AG04450 (cell line): ENCODE measurements at regions not wholly inside any gene's neighbourhood (a gene's known extent, or its start where the extent isn't known, plus 50 kb on each side); places are given as distances from the start of the nearest gene placed in this dataset.

Experiments used
- CTCF ChIA-PET: fragments of 300-600, 350-600 bp; formaldehyde crosslinking; extraction: SDS; loops from one replicate; lab custom pipeline; 2022; ENCODE audit warnings: antibody characterized with exemption, inconsistent platforms; lab: Charles Lee
- POLR2A ChIA-PET: fragments of 350-600 bp; formaldehyde crosslinking; extraction: SDS; loops from one replicate; lab custom pipeline; 2021; ENCODE audit warnings: antibody characterized with exemption, inconsistent platforms; lab: Yijun Ruan, JAX
- DNase-seq: peaks from one replicate; pipeline ENCODE4 v3.0.0-alpha.2; 2011; ENCODE audit warnings: low read depth, low spot score
- H3K27ac ChIP-seq: one replicate; pipeline ENCODE4 v1.5.1; 2012; ENCODE audit warnings: low read depth, low read length, control low read depth
- H3K27me3 ChIP-seq: one replicate; pipeline ENCODE4 v1.6.0; 2012; ENCODE audit warnings: low read length; ENCODE audit not compliant: control insufficient read depth, insufficient read depth
- H3K4me3 ChIP-seq: 2 replicates; pipeline ENCODE4 v1.5.1; 2011; ENCODE audit warnings: mild to moderate bottlenecking, low read depth, low read length, control low read depth
- H3K9me3 ChIP-seq: 2 replicates; pipeline ENCODE4 v1.5.1; 2012; ENCODE audit warnings: low read length; ENCODE audit not compliant: control insufficient read depth, insufficient read depth
- CTCF ChIP-seq: IDR thresholded peaks from 2 replicates; pipeline ENCODE4 v1.5.1; 2011; ENCODE audit warnings: low read depth, low read length, control low read depth, inconsistent platforms

- no peak for DNase-seq
- Histone ChIP-seq H3K4me3 (no peak overlapping the region), H3K9me3 (no peaks in the 10 kb centered on the region), H3K27me3 (no peaks in the 10 kb centered on the region), H3K27ac (no peak overlapping the region)
- TF ChIP-seq CTCF: no peak
- CTCF ChIA-PET: no interaction called here
- POLR2A ChIA-PET: no interaction called here
These were observed 358.1 kb upstream of the CRIM1 start for GRCh38 chr2:35997488-35997887.

GRCh38 chr2:35989503-35989902 is 366.1 kb upstream of the CRIM1 start:
- Histone ChIP-seq H3K4me3 (no peak overlapping the region), H3K27me3 (no peaks in the 10 kb centered on the region), H3K27ac (no peak overlapping the region), H3K9me3 (no peaks in the 10 kb centered on the region)
- no peak for TF ChIP-seq CTCF
- POLR2A ChIA-PET: no interaction called here
- CTCF ChIA-PET: interaction anchor here (1.2 kb wide), 1 partner anchor 675 kb away, joined by 3 read pairs; no protein-coding TSS in a partner anchor
- DNase-seq: no peak

GRCh38 chr2:35989040-35989439 is 366.5 kb upstream of the CRIM1 start:
- TF ChIP-seq CTCF: no peak
- Histone ChIP-seq H3K27ac (no peak overlapping the region), H3K9me3 (no peaks in the 10 kb centered on the region), H3K27me3 (no peaks in the 10 kb centered on the region), H3K4me3 (no peak overlapping the region)
- no peak for DNase-seq
- POLR2A ChIA-PET: no interaction called here
- CTCF ChIA-PET: no interaction called here

- H3K27me3 ChIP-seq: no peaks in the 10 kb centered on the region
- no peaks in the 10 kb centered on the region for H3K9me3 ChIP-seq
- no peak overlapping the region for H3K4me3 ChIP-seq
- ChIA-PET POLR2A (no interaction called here), CTCF (no interaction called here)
- TF ChIP-seq CTCF: no peak
- no peak overlapping the region for H3K27ac ChIP-seq
- DNase-seq: no peak
These were observed 368.7 kb upstream of the CRIM1 start for GRCh38 chr2:35986871-35987270.

GRCh38 chr2:35978218-35978617 is 377.4 kb upstream of the CRIM1 start:
- POLR2A ChIA-PET: no interaction called here
- CTCF ChIA-PET: no interaction called here
- Histone ChIP-seq H3K4me3 (no peak overlapping the region), H3K9me3 (no peaks in the 10 kb centered on the region), H3K27me3 (no peaks in the 10 kb centered on the region), H3K27ac (no peak overlapping the region)
- DNase-seq: no peak
- no peak for TF ChIP-seq CTCF
